BJ (cell line): ENCODE measurements at regions not wholly inside any gene's neighbourhood (a gene's known extent, or its start where the extent isn't known, plus 50 kb on each side); places are given as distances from the start of the nearest gene placed in this dataset.

Experiments used
- CTCF ChIA-PET: fragments of 350-600 bp; formaldehyde crosslinking; extraction: SDS; loops from one replicate; lab custom pipeline; 2021; ENCODE audit warnings: antibody characterized with exemption, inconsistent platforms; lab: Yijun Ruan, JAX
- POLR2A ChIA-PET: fragments of 300-600 bp; sonication (Branson Sonifier 250); formaldehyde crosslinking; extraction: SDS; loops from one replicate; lab custom pipeline; 2021; ENCODE audit warnings: antibody characterized with exemption; lab: Charles Lee
- DNase-seq: peaks from one replicate; pipeline ENCODE4 v3.0.0-alpha.2; 2011; ENCODE audit warnings: low read depth
- H3K27me3 ChIP-seq: 2 replicates; pipeline ENCODE4 v1.6.0; 2011; ENCODE audit warnings: low read length; ENCODE audit not compliant: control insufficient read depth, insufficient read depth
- H3K36me3 ChIP-seq: 2 replicates; pipeline ENCODE4 v1.5.1; 2011; ENCODE audit warnings: low read length; ENCODE audit not compliant: control insufficient read depth, insufficient read depth
- H3K4me3 ChIP-seq: 2 replicates; pipeline ENCODE4 v1.5.1; 2011; ENCODE audit warnings: low read depth, mild to moderate bottlenecking, control low read depth, low read length
- CTCF ChIP-seq: IDR thresholded peaks from 2 replicates; pipeline ENCODE4 v1.5.1; 2011; ENCODE audit warnings: low read depth, mild to moderate bottlenecking, control low read depth, inconsistent platforms, low read length, moderate library complexity; ENCODE audit not compliant: insufficient read depth

DNA sequence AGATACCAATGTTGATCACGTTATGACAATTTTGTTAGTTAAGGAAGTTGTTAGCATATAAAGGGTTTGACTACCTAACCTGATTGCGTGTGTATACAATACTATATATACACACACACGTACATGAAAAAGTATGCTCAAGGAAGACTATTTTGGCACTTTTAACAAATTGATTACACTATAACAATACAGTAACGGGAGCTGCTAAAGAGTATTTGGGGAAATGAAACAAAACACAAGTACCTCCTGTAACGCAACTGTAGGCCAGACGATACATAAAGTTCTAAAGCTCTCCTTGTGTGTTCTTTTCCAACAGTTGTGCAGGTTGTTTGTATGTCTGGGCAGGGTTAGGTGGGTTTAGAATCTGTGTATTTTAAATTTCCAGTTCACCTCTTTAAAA is 98.7 kb downstream of the PLEKHG1 start:
- ChIA-PET POLR2A (no interaction called here), CTCF (interaction anchor here (1.3 kb wide), 1 partner anchor 12 kb away, joined by 3 read pairs; no protein-coding TSS in a partner anchor)
- Histone ChIP-seq H3K36me3 (no peaks in the 10 kb centered on the region), H3K4me3 (no peak overlapping the region), H3K27me3 (no peaks in the 10 kb centered on the region)
- no peak for TF ChIP-seq CTCF
- no peak for DNase-seq

DNA sequence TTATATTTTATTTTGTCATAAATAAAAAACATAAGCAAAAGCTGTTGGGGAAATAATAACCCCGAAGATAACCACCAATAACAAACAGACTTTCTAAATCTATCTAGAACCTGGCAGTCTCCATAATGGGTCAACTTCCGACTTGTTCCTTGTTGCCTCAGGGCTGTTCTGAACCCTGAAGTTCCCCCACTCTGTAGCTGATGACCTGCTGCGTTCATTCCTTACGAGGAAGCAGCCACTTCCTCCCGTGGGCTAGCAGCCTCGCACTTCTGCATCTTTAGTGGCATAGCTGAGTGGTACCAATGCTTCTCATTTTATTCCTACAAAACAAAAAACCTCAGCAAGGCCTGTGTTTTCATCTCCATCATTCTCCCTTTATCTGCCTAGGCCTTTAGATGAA is 103.0 kb downstream of the PLEKHG1 start:
- ChIA-PET POLR2A (no interaction called here), CTCF (no interaction called here)
- no peak for TF ChIP-seq CTCF
- Histone ChIP-seq H3K27me3 (no peaks in the 10 kb centered on the region), H3K4me3 (no peak overlapping the region), H3K36me3 (no peaks in the 10 kb centered on the region)
- DNase-seq: no peak

DNA sequence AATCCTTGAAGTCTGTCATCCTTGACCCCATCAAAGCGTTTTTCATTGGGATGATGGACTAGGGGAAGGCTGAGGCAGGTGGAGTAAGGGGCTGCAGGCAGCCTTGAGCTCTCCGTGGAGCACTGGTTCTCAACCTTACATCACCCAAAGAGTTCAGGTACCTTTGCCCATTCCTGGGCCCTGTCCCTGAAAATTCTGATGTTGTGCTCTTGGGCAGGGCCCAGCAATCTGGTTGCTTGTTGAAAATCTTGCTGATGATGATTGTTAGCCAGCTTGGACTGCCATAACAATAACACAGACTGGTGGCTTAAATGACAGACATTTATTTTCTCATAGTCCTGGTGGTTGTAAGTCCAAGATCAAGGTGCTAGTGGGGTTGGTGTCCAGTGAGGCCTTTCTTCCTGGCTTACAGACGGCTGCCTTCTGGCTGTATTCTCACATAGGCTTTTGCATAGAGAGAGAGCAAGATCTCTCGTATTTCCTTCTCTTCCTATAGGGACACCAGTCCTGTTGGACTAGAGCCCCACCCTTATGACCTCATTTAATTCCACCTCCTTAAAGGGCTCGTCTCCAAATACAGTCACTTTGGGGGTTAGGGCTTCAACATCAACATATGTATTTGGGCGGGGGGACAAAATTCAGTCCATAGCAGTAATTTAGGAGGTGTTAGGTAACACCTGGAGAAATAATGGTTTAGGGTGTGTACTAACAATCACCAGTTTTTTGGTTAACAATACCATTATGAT is 104.9 kb downstream of the PLEKHG1 start:
- no peak for DNase-seq
- no peaks in the 10 kb centered on the region for H3K27me3 ChIP-seq
- ChIA-PET POLR2A (no interaction called here), CTCF (no interaction called here)
- no peak overlapping the region for H3K4me3 ChIP-seq
- no peaks in the 10 kb centered on the region for H3K36me3 ChIP-seq
- no peak for TF ChIP-seq CTCF

DNA sequence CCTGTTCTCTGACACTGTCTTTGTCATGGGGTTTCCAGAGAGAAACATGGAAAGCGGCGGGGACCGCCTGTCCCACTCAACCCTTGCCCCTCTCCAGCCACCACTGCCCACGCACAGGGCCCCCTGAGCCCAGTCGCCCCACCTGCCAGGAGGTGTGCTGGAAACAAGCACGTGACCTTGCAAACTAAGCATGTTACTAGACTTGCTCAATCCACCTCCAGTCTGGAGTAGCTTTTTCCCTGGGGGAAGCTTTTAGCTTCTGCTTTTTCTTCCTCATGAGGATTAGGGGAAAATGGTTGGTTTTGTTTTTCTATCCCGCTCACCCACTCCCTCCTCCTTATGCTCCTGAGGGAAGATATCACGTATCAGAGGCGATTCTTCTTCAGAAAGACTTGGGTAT is 105.7 kb downstream of the PLEKHG1 start:
- DNase-seq: no peak
- Histone ChIP-seq H3K27me3 (no peaks in the 10 kb centered on the region), H3K4me3 (no peak overlapping the region), H3K36me3 (no peaks in the 10 kb centered on the region)
- no peak for TF ChIP-seq CTCF
- ChIA-PET POLR2A (no interaction called here), CTCF (no interaction called here)

DNA sequence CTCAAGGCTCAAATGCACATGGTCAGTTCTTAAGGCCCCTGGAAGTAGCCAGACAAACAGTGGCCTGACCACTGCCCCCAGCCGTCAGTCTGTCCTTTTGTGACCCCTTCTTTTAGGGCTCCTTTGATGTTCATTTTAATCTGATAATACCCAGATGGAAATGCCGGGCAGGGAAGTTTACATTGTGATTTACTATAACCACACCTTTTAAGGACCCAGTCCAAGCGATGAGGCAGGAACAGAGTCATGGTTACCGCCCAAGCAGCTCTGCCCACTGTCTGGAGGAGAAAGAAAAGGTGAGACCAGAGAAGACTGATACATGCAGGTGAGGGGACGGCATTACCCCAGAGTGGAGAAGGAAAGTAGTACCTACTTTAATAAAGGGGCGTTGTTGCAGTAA is 110.6 kb downstream of the PLEKHG1 start:
- Histone ChIP-seq H3K36me3 (no peaks in the 10 kb centered on the region), H3K4me3 (no peak overlapping the region), H3K27me3 (no peaks in the 10 kb centered on the region; the same call in 1 of the 2 replicates)
- CTCF ChIA-PET: no interaction called here
- POLR2A ChIA-PET: no interaction called here
- no peak for TF ChIP-seq CTCF
- DNase-seq: no peak
